ENCODE measurements at regions not wholly inside any gene's neighbourhood (a gene's known extent, or its start where the extent isn't known, plus 50 kb on each side); places are given as distances from the start of the nearest gene placed in this dataset.

DNA sequence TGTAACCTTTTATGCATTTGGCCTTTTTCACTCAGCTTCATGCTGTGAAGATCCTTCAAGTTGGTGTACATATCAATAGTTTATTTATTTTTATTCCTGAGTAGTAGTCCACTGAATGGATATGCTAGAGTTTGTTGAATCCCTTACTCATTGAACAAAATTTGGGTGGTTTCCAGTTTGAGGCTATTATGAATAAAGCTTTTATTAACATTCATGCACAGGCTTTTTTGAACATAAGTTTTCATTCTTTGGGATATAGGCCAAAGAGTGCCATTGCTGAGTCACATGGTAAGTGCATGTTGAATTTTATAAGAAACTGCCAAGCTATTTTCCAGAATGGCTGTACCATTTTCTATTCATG, 59.5 kb upstream of the CAPRIN2 start:
- DNase-seq (ENCODE audit: low read depth), result no peak
- TF ChIP-seq, protein P1, sequence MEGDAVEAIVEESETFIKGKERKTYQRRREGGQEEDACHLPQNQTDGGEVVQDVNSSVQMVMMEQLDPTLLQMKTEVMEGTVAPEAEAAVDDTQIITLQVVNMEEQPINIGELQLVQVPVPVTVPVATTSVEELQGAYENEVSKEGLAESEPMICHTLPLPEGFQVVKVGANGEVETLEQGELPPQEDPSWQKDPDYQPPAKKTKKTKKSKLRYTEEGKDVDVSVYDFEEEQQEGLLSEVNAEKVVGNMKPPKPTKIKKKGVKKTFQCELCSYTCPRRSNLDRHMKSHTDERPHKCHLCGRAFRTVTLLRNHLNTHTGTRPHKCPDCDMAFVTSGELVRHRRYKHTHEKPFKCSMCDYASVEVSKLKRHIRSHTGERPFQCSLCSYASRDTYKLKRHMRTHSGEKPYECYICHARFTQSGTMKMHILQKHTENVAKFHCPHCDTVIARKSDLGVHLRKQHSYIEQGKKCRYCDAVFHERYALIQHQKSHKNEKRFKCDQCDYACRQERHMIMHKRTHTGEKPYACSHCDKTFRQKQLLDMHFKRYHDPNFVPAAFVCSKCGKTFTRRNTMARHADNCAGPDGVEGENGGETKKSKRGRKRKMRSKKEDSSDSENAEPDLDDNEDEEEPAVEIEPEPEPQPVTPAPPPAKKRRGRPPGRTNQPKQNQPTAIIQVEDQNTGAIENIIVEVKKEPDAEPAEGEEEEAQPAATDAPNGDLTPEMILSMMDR (IDR thresholded peaks at IDR 0.05; ENCODE audit: low read length, missing control alignments), result no peak
- no peak overlapping the region for H3K4me3 ChIP-seq (replicated peaks; ENCODE audit: low read depth, low read length)

DNA sequence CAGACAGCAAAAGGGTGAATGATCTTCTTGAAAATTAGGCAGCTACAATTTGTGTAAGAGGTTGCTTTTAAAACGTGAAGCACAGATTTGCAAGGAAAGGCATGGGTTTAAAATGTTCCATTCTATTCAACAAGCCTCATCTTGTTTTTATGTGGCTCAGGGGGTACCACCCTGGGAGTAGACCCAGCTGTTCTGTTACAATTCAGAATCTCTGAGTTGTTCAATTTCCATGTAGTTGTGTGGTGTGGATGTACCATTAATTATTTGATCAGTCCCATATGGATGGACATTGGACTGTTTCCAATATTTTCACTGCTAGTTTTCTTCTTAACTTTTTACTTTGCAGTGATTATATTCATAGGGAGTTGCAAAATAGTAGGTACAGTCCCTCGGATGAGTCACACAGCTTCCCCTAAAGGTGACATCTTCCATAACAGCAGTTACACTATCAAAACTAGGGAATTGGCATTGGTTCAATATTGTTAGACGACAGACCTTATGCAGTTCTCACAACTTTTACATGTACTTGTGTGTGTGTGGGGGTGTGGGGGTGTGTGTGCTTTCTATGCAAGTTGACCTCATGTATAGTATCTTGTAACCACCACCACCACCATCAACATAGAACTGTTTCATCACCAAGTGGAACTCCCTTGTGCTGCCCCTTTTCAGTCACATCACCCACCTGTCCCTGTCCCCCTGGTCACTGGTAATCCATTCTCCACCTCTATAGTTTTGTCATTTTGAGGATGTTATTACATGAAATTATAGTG, 59.0 kb upstream of the CAPRIN2 start:
- peak; percentile 73 for DNase-seq (ENCODE audit: low read depth)
- H3K4me3 ChIP-seq (replicated peaks; ENCODE audit: low read depth, low read length), result no peak overlapping the region
- TF ChIP-seq, protein P1 (IDR thresholded peaks at IDR 0.05; ENCODE audit: low read length, missing control alignments), result no peak

DNA sequence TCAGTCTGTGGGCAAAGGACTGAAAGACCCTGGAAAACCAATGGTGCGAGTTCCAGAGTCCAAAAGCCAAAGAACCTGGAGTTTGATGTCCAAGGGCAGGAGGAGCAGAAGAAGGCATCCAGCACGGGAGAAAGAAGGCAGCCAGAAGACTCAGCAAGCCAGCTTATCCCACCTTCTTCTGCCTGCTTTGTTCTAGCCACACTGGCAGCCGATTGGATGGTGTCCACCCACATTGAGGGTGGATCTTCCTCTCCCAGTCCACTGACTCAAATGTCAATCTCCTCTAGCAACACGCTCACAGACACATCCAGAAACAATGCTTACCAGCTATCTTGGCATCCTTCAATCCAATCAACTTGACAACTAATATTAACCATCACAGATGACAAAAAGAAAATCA, 57.2 kb upstream of the CAPRIN2 start:
- TF ChIP-seq, protein P1 (IDR thresholded peaks at IDR 0.05; ENCODE audit: low read length, missing control alignments), result no peak

DNA sequence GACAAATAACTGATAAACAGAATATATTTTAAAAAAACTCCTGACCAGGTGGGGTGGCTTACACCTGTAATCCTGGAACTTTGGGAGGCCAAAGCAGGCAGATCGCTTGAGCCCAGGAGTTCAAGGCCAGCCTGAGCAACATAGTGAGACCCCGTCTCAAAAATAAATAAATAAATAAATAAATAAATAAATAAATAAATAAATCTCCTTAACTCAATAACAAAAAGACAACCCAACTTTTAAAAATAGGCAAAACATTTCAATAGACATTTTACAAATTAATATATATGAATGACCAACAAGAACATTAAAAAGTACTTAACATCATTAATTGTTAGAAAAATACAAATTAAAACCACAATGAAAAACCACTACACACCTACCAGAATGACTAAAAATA, 56.2 kb upstream of the CAPRIN2 start:
- no peak for DNase-seq (ENCODE audit: low read depth)
- TF ChIP-seq, protein P1 (IDR thresholded peaks at IDR 0.05; ENCODE audit: low read length, missing control alignments), result no peak
- no peak overlapping the region for H3K4me3 ChIP-seq (replicated peaks; ENCODE audit: low read depth, low read length)

More for the DNA sequence above, 57.2 kb upstream of the CAPRIN2 start:
- no peak overlapping the region for H3K4me3 ChIP-seq (replicated peaks; ENCODE audit: low read depth, low read length)
- no peak for DNase-seq (ENCODE audit: low read depth)

DNA sequence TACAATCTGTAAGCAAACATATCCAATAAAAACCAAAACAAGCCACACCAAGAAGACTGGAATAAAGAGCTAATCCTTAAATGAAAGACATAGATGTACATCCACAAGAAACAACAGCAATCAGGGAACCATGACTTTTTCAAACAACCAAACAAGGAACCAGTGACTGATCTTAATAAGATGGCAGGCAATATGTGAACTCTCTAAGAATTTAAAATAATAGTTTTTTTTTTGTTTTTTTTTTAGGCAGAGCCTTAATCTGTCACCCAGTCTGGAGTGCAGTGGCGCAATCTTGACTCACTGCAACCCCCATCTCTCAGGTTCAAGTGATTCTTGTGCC, 52.9 kb upstream of the CAPRIN2 start:
- no peak overlapping the region for H3K4me3 ChIP-seq (replicated peaks; ENCODE audit: low read depth, low read length)
- DNase-seq (ENCODE audit: low read depth), result no peak
- TF ChIP-seq, protein P1 (IDR thresholded peaks at IDR 0.05; ENCODE audit: low read length, missing control alignments), result no peak

DNA sequence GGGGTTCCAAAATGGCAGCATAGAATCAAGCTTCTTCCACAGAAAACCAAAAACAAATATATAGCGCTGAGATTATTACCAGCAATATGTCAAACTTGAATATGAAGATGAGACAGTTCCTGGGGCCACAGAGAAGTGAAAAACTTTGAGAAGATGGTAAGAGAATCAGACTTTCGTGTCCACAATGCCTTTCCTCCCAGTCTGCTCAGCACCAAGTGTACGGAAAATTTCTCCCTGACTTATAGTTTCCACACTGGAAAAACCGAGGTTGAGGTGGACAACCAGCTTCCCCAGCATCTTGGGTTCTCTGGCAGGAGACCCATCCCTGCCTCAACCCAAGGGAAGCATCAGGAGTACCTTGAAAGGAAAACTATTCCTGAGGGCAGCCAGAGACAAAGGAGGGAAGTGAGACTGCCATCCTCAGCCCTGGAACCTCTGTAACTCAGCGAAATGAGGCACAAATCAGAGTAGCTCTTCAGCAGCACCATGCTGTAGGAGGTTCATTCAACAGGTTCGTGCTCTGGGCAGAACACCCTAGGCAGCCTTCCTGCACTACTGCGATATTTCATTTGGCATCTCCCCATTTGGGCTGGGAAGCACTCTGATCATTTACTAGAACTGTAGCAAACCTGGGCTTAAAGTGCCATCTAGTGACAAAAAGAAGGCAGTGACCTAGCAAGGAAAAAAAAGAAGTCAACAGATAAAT, 52.4 kb upstream of the CAPRIN2 start:
- H3K4me3 ChIP-seq (replicated peaks; ENCODE audit: low read depth, low read length), result no peak overlapping the region
- TF ChIP-seq, protein P1 (IDR thresholded peaks at IDR 0.05; ENCODE audit: low read length, missing control alignments), result peak; percentile 82
- peak; percentile 90 for DNase-seq (ENCODE audit: low read depth)

Measured in fibroblast of pulmonary artery (primary cell).